Activated CD8-positive, alpha-beta memory T cell treated with anti-CD3 and anti-CD28 coated beads, Interleukin-2, amount 50 U/mL, for 24 hours (primary cell): ENCODE measurements at regions not wholly inside any gene's neighbourhood (a gene's known extent, or its start where the extent isn't known, plus 50 kb on each side); places are given as distances from the start of the nearest gene placed in this dataset.
"Not testable (repeated sequence)": the region's sequence is repeated elsewhere in the genome, so short reads cannot be mapped to it uniquely, and the experiment has no call there.

ENCODE experiments used
- DNase-seq: peaks from one replicate; pipeline ENCODE4 v3.0.0-alpha.2; 2020; ENCODE audit errors: extremely low read depth

GRCh38 chrX:43224496-43224895 lies 431.6 kb upstream of the MAOA start:
- no peak for DNase-seq

- DNase-seq, result no peak
Measured at GRCh38 chrX:43225626-43226328, 430.3 kb upstream of the MAOA start.

- no peak for DNase-seq
Measured at GRCh38 chrX:43238461-43238945, 417.6 kb upstream of the MAOA start.

- no peak for DNase-seq
Measured at GRCh38 chrX:43239356-43239755, 416.7 kb upstream of the MAOA start.

GRCh38 chrX:43255596-43255995 lies 400.5 kb upstream of the MAOA start:
- no peak for DNase-seq

GRCh38 chrX:43266487-43266886 lies 389.6 kb upstream of the MAOA start:
- DNase-seq, result no peak

- no peak for DNase-seq
Measured at GRCh38 chrX:43267652-43268051, 388.4 kb upstream of the MAOA start.

- DNase-seq, result no peak
Measured at GRCh38 chrX:43269201-43269600, 386.9 kb upstream of the MAOA start.

- DNase-seq, result no peak
Measured at GRCh38 chrX:43277879-43278278, 378.2 kb upstream of the MAOA start.

- no peak for DNase-seq
Measured at GRCh38 chrX:43278440-43278839, 377.7 kb upstream of the MAOA start.

- no peak for DNase-seq
Measured at GRCh38 chrX:43279341-43279808, 376.7 kb upstream of the MAOA start.

GRCh38 chrX:43283187-43283586 lies 372.9 kb upstream of the MAOA start:
- DNase-seq, result no peak

GRCh38 chrX:43311625-43312024 lies 344.5 kb upstream of the MAOA start:
- DNase-seq, result not testable (repeated sequence)

GRCh38 chrX:43313035-43313434 lies 343.1 kb upstream of the MAOA start:
- DNase-seq, result no peak

- no peak for DNase-seq
Measured at GRCh38 chrX:43314525-43314924, 341.6 kb upstream of the MAOA start.

GRCh38 chrX:43315622-43316021 lies 340.5 kb upstream of the MAOA start:
- no peak for DNase-seq

- DNase-seq, result no peak
Measured at GRCh38 chrX:43316146-43316545, 340.0 kb upstream of the MAOA start.

GRCh38 chrX:43317378-43317777 lies 338.7 kb upstream of the MAOA start:
- no peak for DNase-seq

- no peak for DNase-seq
Measured at GRCh38 chrX:43328358-43328946, 327.6 kb upstream of the MAOA start.

- DNase-seq, result no peak
Measured at GRCh38 chrX:43333543-43333942, 322.6 kb upstream of the MAOA start.

GRCh38 chrX:43345166-43345565 lies 310.9 kb upstream of the MAOA start:
- no peak for DNase-seq

- no peak for DNase-seq
Measured at GRCh38 chrX:43349363-43349762, 306.7 kb upstream of the MAOA start.

- no peak for DNase-seq
Measured at GRCh38 chrX:43350935-43351334, 305.2 kb upstream of the MAOA start.

GRCh38 chrX:43357741-43358140 lies 298.4 kb upstream of the MAOA start:
- no peak for DNase-seq
